ENCODE measurements at regions not wholly inside any gene's neighbourhood (a gene's known extent, or its start where the extent isn't known, plus 50 kb on each side); places are given as distances from the start of the nearest gene placed in this dataset.
"Not testable (repeated sequence)": the region's sequence is repeated elsewhere in the genome, so short reads cannot be mapped to it uniquely, and the experiment has no call there.

- TF ChIP-seq ZFX (IDR thresholded peaks at IDR 0.05; ENCODE audit: borderline replicate concordance) = no peak
- no peak for TF ChIP-seq CTCF (IDR thresholded peaks at IDR 0.05)
- H3K27ac ChIP-seq = no peak overlapping the region
These were observed 188.8 kb upstream of the GLRA1 start for GRCh38 chr5:152113401-152113800.

- no peak overlapping the region for H3K27ac ChIP-seq
- TF ChIP-seq CTCF (IDR thresholded peaks at IDR 0.05) = no peak
- TF ChIP-seq ZFX (IDR thresholded peaks at IDR 0.05; ENCODE audit: borderline replicate concordance) = no peak
These were observed 182.6 kb upstream of the GLRA1 start for GRCh38 chr5:152107220-152107619.

- no peak for TF ChIP-seq ZFX (IDR thresholded peaks at IDR 0.05; ENCODE audit: borderline replicate concordance)
- no peak for TF ChIP-seq CTCF (IDR thresholded peaks at IDR 0.05)
- H3K27ac ChIP-seq = no peak overlapping the region
These were observed 181.9 kb upstream of the GLRA1 start for GRCh38 chr5:152106571-152106970.

GRCh38 chr5:152105085-152105484 is 180.4 kb upstream of the GLRA1 start:
- no peak overlapping the region for H3K27ac ChIP-seq
- TF ChIP-seq CTCF (IDR thresholded peaks at IDR 0.05) = no peak
- TF ChIP-seq ZFX (IDR thresholded peaks at IDR 0.05; ENCODE audit: borderline replicate concordance) = no peak

- TF ChIP-seq CTCF (IDR thresholded peaks at IDR 0.05) = no peak
- no peak for TF ChIP-seq ZFX (IDR thresholded peaks at IDR 0.05; ENCODE audit: borderline replicate concordance)
These were observed 179.6 kb upstream of the GLRA1 start for GRCh38 chr5:152104211-152104610.

GRCh38 chr5:152102908-152103307 is 178.3 kb upstream of the GLRA1 start:
- H3K27ac ChIP-seq = not testable (repeated sequence)

More at GRCh38 chr5:152104211-152104610, 179.6 kb upstream of the GLRA1 start:
- H3K27ac ChIP-seq = no peak overlapping the region

GRCh38 chr5:152102057-152102456 is 177.4 kb upstream of the GLRA1 start:
- TF ChIP-seq ZFX (IDR thresholded peaks at IDR 0.05; ENCODE audit: borderline replicate concordance) (no peak), CTCF (IDR thresholded peaks at IDR 0.05) (no peak)

GRCh38 chr5:152100462-152100861 is 175.8 kb upstream of the GLRA1 start:
- no peak overlapping the region for H3K27ac ChIP-seq
- no peak for TF ChIP-seq ZFX (IDR thresholded peaks at IDR 0.05; ENCODE audit: borderline replicate concordance)
- TF ChIP-seq CTCF (IDR thresholded peaks at IDR 0.05) = no peak

More at GRCh38 chr5:152102057-152102456, 177.4 kb upstream of the GLRA1 start:
- H3K27ac ChIP-seq = no peak overlapping the region

Data from 22Rv1 (cell line).